ENCODE measurements at regions not wholly inside any gene's neighbourhood (a gene's known extent, or its start where the extent isn't known, plus 50 kb on each side); places are given as distances from the start of the nearest gene placed in this dataset.

DNA sequence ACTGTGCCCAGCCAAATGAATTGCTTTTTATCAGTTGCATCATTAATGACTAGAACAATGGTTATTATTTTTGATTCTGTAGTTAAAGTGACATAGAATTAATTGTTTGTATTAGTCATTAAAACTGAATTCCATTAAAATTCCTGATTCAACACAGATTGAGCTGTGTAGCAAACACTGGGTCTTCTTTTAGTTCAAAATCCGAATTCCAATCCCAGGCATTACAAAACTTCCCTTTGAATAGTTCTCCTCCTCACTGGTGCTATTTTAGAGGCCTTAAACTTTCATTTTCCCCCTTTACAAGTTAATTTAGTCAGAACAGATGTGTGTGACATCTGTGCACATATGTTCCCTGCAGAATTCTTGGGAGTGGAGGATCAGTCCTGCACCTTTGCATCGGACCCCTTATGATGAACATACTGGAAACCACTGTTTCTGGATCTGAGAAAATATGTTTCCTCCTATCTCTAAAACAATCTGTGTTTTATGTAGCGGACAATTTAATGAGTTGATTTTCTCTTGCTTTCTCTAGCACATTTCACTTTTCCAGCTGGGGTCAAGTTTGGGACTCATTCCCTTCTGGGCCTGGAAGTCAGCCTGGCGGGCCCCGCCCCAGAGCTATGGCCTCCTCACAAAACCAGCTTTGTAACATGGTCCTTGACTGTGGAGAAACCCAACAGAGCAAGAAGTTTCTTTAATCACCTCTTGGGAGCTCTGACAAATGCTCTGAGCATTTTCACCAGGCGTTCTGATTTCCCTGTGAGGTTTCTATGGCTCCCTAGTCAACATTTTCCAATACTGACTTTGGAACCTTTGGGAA is 87.9 kb upstream of the MAMDC2 start:
- DNase-seq (ENCODE audit: low read depth in 3 of 3) = no peak

DNA sequence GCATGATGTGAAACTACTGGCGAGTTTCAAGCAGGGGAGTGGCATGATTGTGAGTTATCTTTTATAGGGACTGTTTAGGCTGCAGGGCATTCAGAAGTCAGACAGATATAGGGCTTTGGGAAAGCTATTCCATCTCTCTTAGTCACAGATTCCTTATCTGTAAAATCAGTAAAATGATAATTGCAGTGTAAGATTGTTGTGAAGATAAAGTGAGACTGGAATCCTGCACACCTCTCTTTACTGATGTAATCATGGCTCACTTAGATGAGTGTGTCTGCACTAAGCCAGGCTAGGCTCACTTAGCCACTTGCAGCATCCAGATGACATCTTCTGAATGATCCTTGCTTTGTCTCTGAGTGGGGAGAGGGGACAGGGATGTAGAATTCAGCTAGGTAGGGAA is 81.8 kb upstream of the MAMDC2 start:
- DNase-seq (ENCODE audit: low read depth in 3 of 3) = no peak

DNA sequence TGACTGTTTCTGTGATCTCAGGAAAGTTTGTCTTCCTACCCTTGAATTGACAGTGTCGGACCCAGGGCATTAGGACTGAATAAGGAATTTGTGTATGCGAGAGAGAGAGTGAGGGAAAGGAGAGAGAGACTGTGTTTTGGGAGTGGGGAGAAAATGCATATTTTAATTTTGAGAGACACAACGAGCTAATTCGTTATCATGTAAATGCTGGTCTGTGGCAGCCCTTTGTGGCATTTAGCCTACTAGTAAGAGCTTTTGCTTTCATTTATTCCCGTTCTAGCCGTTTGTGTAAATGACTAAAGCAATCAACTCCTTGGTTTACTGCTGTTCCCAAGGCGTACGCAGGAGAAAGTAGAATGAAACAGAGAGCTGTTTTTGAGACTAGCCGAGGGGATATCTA is 79.8 kb upstream of the MAMDC2 start:
- DNase-seq (ENCODE audit: low read depth in 3 of 3) = no peak

DNA sequence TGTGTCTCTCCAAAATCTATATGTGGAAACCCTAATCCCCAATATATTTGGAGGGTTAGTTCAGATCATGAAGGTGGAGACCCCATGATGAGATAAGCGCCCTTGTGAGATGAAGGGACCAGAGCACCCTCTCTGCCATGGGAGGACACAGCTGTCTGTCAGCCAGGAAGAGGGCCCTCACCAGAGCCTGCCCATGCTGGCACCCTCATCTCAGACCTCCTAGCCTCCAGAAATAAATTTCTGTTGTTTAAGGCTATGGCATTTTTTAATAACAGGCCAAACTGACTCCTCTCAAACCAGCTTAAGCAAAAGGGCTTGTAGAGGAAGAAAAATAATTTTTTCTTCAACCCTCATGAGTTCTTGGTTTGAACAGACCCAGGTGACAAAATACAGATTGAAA is 79.2 kb upstream of the MAMDC2 start:
- DNase-seq (ENCODE audit: low read depth in 3 of 3) = no peak

DNA sequence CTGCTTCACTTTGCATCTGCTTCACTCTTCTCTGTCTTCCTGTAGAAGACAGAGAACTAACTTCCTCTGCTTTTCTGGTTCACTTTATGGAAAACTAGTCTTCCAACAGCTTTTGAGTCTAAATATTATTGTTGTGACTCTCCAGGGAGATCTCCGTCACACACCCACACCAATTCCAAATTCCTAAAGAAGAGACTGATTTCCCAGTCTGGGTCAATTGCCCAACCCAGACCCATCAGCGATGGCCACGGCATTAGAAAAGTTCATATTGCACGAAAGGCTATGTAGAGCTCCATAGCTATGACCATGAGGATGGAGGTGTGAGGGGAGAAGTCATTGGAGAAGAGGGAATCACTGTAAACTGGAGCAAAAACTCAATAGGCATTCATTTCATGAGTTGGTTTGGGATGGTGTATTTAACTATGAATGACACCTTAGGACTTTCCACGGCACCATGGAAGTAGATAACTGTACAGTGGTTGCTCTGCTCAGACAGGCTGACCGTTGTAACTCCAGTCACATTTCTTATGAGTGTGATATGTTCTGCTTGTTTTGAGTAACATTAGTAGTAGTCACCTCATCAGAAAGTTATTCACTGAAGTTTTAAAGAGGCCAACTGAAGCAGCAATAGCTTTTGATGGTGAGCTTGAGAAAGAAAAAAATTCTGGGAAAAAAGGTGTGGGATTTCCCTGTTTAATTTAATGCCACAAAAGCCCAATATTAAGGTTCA is 78.1 kb upstream of the MAMDC2 start:
- no peak for DNase-seq (ENCODE audit: low read depth in 3 of 3)

DNA sequence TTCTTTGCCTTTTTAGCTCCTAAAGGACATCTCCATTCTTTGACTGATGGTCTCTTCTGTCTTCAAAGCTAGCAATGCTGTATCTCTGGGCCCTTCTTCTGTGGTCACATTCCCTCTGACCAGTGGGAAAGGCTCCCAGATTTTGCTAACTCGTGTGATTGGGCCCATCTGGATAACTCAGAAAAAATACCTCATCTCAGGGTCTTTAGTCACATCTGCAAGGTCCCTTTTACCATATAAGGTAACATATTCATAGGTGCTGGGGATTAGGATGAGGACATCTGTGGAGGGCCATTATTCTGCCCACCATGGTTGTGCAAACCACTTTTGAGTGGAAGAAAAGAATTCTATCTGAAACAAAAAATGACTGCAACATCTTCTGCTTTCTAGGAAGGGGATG is 76.3 kb upstream of the MAMDC2 start:
- DNase-seq (ENCODE audit: low read depth in 3 of 3) = no peak

DNA sequence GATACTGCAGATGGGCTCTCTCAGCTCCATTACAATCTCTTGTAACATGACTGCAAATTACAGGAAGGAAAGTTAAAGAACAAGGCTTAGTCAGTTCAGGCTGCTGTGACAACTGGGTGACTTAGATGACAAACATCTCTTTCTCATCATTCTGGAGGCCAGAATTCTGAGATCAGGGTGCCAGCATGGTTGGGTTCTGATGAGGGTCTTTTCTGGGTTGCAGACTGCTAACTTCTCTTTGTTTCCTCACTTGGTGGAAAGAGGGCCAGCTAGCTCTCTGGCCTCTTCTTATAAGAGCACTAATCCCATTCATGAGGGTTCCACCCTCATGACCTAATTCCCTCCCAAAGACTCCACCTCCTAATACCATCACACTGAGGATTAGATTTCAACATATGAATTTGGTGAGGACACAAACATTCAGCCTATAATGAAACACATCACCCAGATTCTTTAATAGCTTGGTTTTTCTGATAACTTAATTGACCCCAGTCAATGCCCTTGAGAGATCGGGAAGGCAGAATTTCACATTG is 73.6 kb upstream of the MAMDC2 start:
- no peak for DNase-seq (ENCODE audit: low read depth in 3 of 3)

DNA sequence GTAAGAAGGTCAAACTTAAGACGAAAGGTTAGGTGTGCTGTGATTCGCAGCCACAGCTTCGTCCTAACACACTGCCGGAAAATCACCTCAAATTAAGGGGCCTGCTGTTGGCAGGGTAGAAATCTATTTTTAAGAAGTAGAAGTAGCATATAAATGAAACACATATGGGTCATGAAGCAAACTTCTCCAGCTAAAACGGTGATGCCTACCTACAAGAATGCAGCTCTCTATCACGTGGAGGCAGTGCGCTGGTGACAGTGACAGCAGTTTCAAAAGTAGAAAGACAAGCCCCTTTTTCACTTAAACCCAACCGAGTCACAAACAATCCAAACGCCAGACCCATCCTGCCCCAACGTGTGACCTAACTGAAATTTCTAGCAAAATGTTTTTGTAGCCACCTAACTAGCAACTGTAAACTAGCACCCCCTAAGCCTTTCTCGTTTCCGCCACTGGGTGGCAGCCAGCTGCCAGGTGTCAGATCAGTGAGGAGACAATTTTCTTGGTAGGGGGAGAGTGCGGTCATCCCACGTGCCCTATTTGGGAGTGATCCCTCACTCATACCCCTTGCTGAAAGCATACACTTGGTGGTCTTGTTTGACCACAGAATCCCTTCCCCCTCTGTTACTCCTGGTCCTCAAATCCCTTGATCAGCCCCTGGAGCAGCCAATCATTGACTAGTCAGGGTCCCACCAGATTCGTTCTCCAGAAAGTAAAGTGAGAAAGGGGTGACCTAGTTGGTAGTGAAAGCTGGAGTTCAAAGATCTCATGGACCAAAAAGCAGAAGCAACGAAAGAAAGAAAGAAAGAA is 71.8 kb upstream of the MAMDC2 start:
- DNase-seq (ENCODE audit: low read depth in 3 of 3) = peak; percentile 15 to 40 (median 27)

DNA sequence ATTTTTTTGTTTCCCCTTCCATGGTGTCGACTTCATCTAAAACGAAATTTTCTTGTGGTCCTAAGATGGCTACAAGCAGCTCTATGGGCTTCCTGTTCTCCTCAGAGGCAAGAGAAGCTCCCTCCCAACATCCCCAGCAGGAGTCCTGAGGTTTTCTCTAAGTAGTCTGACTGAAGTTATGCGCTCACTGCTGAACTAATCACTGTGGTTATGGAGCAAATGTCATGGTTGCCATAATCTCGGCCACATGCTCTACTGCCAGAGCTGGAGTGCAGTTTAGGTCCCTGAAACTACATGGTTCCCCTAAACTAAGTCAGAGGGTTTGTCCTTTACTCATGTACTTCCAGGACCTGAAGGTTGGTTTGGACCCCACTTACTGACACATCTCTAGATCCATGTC is 68.0 kb upstream of the MAMDC2 start:
- no peak for DNase-seq (ENCODE audit: low read depth in 3 of 3)

DNA sequence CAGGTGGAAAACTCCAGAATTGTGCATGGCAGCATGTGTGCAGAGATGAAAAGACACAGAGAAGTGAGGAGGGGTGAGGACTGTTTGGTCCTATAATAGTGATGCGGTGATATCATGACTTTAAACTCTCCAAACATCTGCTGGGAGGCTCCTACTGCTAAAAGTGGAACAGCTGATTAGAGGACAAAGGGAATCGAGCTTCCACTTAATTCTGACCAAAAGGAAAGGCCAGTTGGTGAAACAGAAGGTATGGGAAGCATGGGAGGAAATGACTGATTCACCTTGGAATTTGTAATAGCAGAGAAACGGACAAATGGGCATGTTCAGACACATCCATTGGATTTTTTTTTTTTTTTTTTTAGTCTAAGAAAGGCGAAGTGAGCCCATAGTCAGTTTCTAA is 67.5 kb upstream of the MAMDC2 start:
- no peak for DNase-seq (ENCODE audit: low read depth in 3 of 3)

DNA sequence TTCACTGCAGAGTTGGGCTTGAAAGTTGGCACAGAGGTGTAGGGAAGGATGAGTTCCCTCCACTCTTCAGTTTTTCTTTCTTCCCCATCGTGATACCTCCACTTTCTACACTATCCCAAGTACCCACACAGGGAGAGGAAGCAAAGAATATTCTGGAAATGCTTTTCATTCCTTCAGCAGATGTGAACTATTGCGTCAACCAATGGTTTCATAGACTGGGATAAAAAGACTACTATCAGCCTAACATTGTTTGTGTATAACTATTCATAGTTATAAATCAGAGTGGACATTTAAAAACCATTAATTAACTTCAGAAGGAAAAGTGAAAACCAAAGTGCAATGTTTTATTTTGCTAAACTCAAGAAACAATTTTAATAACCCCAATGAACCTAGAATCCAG is 63.6 kb upstream of the MAMDC2 start:
- no peak for DNase-seq (ENCODE audit: low read depth in 3 of 3)

DNA sequence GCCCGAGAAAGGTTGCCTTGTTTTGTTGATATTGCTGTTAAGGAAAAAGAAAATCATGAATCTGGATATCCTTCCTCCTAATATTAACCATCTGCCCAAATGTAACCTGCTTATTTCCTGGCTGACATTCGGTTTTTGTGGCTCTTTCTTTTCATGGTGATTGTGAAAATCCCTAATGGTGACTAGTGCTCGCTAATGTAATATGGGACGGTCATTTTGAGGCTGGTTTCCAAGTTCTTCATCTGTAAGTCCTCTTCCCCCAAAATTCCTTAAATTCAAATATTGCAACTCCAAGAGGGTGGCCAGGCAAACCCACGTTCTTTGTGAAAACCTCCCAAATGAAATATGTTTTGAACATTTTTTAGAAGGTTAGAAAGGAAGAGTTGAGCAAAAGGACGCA is 63.1 kb upstream of the MAMDC2 start:
- no peak for DNase-seq (ENCODE audit: low read depth in 3 of 3)

DNA sequence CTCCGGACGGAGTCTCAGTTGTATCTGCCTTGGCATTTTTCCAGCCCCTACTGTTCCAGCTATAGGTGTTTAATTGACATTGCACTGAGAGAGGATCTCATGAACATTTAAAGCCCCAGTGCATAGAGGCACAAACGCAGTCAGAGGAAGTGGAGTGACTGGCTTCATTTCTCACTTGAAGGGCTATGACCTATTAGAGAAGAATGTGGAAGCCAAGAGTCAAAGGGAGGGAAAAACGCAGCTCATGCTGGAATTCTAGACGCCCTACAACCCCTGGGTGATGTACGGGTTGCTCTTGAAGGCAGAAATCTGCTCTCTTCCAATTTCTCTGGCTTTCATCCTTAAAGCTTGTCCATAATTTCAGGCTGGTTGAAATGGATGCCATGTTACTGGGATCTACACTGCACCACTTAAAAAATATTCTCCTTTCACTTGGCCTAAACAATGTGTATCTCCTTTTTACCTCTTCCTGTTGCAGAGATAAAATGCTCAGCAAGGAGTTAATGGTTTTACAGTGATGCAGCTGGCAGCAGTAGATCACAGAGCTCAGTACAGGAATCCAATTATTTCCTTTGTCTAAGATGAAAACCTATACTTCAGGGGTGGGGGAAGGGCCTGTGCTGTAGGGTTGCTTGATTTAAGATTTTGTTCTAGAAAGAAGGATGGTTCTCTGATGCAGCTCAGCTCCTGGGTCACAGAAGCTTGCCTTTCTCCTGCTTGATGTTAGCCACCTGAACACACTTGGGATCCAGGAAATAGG is 61.8 kb upstream of the MAMDC2 start:
- no peak for DNase-seq (ENCODE audit: low read depth in 3 of 3)

DNA sequence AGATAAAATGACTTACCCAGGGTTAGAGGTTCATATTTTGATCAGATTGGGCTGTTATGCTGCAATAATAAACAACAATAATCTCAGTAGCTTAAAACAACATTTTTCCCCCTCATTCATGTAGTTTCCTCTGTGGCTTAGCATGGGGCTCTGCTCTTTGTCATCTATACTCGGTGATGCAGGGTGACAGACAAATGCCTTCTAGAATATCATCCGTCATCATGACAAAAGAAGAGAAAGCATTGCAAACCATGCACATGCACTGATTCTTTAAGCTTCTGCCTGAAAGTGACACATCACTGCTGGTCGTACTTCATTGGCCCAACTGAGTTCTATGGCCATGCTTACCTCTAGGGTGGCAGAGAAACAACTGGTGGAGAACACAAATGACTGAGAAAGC is 58.8 kb upstream of the MAMDC2 start:
- no peak for DNase-seq (ENCODE audit: low read depth in 3 of 3)

DNA sequence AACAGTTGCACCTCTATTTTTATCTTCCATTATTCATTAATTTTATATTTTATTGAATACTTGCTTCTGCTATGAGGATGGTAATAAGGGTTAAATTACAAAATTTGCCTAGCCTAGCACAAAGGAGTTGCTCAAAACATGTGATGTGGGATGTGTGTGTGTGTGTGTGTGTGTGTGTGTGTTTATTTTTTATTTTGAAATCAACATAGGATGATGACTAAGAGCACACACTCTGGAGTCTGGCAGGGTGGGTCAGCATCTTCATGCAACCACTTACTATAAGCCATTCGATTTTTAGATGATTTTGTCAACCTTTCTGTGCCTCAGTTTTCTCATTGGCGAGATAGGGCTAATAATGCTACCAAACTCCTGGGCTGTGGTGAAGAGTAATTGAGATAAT is 57.7 kb upstream of the MAMDC2 start:
- DNase-seq (ENCODE audit: low read depth in 3 of 3) = no peak

DNA sequence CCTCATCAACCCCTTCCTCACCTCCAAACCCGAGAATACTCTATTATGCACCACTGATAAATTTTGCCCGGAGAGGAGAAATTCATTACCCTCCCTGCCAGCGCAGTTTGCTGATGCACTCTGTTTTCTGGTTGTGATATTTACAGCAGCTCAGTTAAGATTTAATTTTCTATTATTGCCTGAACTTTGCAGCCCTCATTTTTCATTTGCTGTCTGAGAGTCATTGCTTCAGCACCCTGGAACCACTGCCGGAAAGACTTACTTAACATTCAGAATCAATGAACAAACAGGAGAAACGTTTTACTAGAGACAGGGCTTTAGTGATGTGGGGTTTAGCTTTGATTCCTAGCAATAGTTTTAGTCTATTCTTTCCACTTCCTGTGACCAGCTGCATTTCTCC is 56.7 kb upstream of the MAMDC2 start:
- DNase-seq (ENCODE audit: low read depth in 3 of 3) = no peak

DNA sequence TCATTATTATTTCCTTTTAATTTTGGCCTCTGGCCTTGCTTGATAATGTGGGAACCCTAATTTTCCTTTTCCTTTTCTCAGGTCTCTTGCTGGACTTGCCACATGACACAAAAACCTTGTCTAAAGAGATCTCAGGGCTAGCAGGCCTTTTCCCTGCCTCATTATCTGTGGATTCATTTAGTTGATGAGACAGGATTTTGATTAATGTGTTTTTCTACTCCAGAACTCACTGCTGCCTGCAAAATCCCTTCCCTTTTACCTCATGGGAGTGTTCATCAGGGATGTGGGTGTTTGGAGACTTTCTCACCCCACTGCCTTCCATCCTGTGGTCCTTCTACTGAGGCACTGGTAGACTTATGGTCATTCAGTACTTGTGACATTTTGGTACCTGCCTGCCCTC is 56.2 kb upstream of the MAMDC2 start:
- DNase-seq (ENCODE audit: low read depth in 3 of 3) = no peak

DNA sequence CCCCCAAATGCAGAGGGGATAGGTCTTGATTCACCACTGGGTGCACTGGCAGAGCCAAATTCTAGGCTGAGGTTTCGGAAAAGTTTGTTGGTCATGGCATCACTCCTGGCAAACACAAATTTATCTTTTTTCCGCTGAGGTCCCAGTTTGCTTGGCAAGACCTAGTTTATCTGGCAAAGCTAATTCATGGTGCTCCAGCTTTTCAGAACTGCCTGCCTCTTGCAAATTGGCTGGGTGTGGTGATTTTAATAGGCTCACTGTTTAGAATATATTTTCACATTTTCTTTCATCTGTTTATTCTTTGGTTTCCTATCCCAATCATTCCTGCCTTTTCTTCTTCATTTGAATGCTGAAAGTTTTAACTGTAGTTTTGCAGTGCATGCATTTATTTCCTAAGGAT is 50.5 kb upstream of the MAMDC2 start:
- no peak for DNase-seq (ENCODE audit: low read depth in 3 of 3)
